GM23338 (cell line): ENCODE measurements at regions not wholly inside any gene's neighbourhood (a gene's known extent, or its start where the extent isn't known, plus 50 kb on each side); places are given as distances from the start of the nearest gene placed in this dataset.

Experiments used
- CREB1 ChIP-seq: fragments of 250-450 bp; sonication (Bioruptor Pico); IDR thresholded peaks from 2 replicates; pipeline ENCODE4 v1.5.0; 2020; ENCODE audit warnings: low read depth, mild to moderate bottlenecking, moderate library complexity
- ETS1 ChIP-seq: IDR thresholded peaks from 2 replicates; pipeline ENCODE4 v1.6.1; 2016; ENCODE audit warnings: antibody characterized with exemption
- EZH2 ChIP-seq: fragments of 200-600 bp; sonication (generic); IDR thresholded peaks from one replicate; pipeline ENCODE4 v1.8.0; 2017; ENCODE audit warnings: antibody characterized with exemption, mild to moderate bottlenecking, low read depth; ENCODE audit not compliant: unreplicated experiment
- EZH2phosphoT487 ChIP-seq: fragments of 200-600 bp; sonication (generic); IDR thresholded peaks from one replicate; pipeline ENCODE4 v1.8.1; 2018; ENCODE audit warnings: antibody characterized with exemption; ENCODE audit not compliant: unreplicated experiment
- JUNB ChIP-seq: IDR thresholded peaks from one replicate; pipeline ENCODE4 v1.6.1; 2016; ENCODE audit warnings: antibody characterized with exemption; ENCODE audit not compliant: unreplicated experiment
- NANOG ChIP-seq: IDR thresholded peaks from 2 replicates; pipeline ENCODE4 v1.6.1; 2016; ENCODE audit warnings: antibody characterized with exemption, borderline replicate concordance
- POLR2AphosphoS5 ChIP-seq: IDR thresholded peaks from 2 replicates; pipeline ENCODE4 v1.6.1; 2016; ENCODE audit warnings: antibody characterized with exemption, low read depth
- REST ChIP-seq: IDR thresholded peaks from one replicate; pipeline ENCODE4 v1.6.1; 2018; ENCODE audit warnings: antibody characterized with exemption; ENCODE audit not compliant: unreplicated experiment
- ZNF114 ChIP-seq: fragments of 250-450 bp; sonication (Bioruptor Pico); IDR thresholded peaks from 2 replicates; pipeline ENCODE4 v1.5.0; 2020; ENCODE audit warnings: mild to moderate bottlenecking, moderate library complexity
- ZNF331 ChIP-seq: fragments of 250-450 bp; sonication (Bioruptor Pico); IDR thresholded peaks from 2 replicates; pipeline ENCODE4 v1.5.0; 2020; ENCODE audit warnings: low read depth, mild to moderate bottlenecking, moderate library complexity
- TF ChIP-seq, protein P1 (sequence below), 2 experiments: fragments of 200-600 bp in 1 of 2; sonication (generic) in 1 of 2; conservative IDR thresholded peaks; 2 replicates each; pipeline versions ENCODE4 v1.5.1 to v1.6.1; 2016 to 2017; ENCODE audit warnings: antibody characterized with exemption in 2 of 2, low read depth in 2 of 2, mild to moderate bottlenecking in 2 of 2, moderate library complexity in 1 of 2

GRCh38 chr4:123913598-123913997, 517.0 kb downstream of the SPRY1 start:
- TF ChIP-seq, protein P1, sequence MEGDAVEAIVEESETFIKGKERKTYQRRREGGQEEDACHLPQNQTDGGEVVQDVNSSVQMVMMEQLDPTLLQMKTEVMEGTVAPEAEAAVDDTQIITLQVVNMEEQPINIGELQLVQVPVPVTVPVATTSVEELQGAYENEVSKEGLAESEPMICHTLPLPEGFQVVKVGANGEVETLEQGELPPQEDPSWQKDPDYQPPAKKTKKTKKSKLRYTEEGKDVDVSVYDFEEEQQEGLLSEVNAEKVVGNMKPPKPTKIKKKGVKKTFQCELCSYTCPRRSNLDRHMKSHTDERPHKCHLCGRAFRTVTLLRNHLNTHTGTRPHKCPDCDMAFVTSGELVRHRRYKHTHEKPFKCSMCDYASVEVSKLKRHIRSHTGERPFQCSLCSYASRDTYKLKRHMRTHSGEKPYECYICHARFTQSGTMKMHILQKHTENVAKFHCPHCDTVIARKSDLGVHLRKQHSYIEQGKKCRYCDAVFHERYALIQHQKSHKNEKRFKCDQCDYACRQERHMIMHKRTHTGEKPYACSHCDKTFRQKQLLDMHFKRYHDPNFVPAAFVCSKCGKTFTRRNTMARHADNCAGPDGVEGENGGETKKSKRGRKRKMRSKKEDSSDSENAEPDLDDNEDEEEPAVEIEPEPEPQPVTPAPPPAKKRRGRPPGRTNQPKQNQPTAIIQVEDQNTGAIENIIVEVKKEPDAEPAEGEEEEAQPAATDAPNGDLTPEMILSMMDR (conservative IDR thresholded peaks at IDR 0.05; ENCODE audit: low read depth in 2 of 2): no peak
- TF ChIP-seq EZH2: no peak
- TF ChIP-seq POLR2AphosphoS5: no peak
- TF ChIP-seq REST: no peak
- no peak for TF ChIP-seq ETS1
- no peak for TF ChIP-seq EZH2phosphoT487
- no peak for TF ChIP-seq JUNB
- no peak for TF ChIP-seq CREB1 (CRISPR knock-in tag)
- no peak for TF ChIP-seq NANOG
- no peak for TF ChIP-seq ZNF331 (CRISPR knock-in tag)
- TF ChIP-seq ZNF114 (CRISPR knock-in tag): no peak
